Cardiac muscle cell (in vitro differentiated cells and primary cell): ENCODE measurements at regions not wholly inside any gene's neighbourhood (a gene's known extent, or its start where the extent isn't known, plus 50 kb on each side); places are given as distances from the start of the nearest gene placed in this dataset.
"Not testable (repeated sequence)": the region's sequence is repeated elsewhere in the genome, so short reads cannot be mapped to it uniquely, and the experiment has no call there.

Experiments
- DNase-seq, 2 donors: peaks; one replicate each; pipeline versions ENCODE4 v3.0.0 to v3.0.0-alpha.2; 2010 to 2017; ENCODE audit warnings: low read depth in 1 of 2, low spot score in 1 of 2
- H3K27ac ChIP-seq: fragments of 200-600 bp; sonication (generic); 2 replicates; pipeline ENCODE4 v1.5.1; 2016
- H3K27me3 ChIP-seq: fragments of 200-600 bp; sonication (generic); 2 replicates; pipeline ENCODE4 v1.6.0; 2016; ENCODE audit warnings: control low read depth
- H3K36me3 ChIP-seq: fragments of 200-600 bp; sonication (generic); 2 replicates; pipeline ENCODE4 v1.5.1; 2016; ENCODE audit warnings: control low read depth
- H3K4me1 ChIP-seq: fragments of 200-600 bp; sonication (generic); 2 replicates; pipeline ENCODE4 v1.8.1; 2017; ENCODE audit warnings: low read depth, mild to moderate bottlenecking, mixed run types
- H3K4me3 ChIP-seq: fragments of 200-600 bp; sonication (generic); 2 replicates; pipeline ENCODE4 v1.5.1; 2016; ENCODE audit warnings: mild to moderate bottlenecking
- H3K9me3 ChIP-seq: fragments of 200-600 bp; sonication (generic); 2 replicates; pipeline ENCODE4 v1.5.1; 2017; ENCODE audit warnings: low read depth, mild to moderate bottlenecking, control low read depth
- CTCF ChIP-seq: IDR thresholded peaks from 2 replicates; pipeline ENCODE4 v1.5.1; 2012; ENCODE audit warnings: low read depth, mild to moderate bottlenecking, low read length

- no peaks in the 10 kb centered on the region for H3K36me3 ChIP-seq
- H3K4me3 ChIP-seq = no peak overlapping the region
- no peaks in the 10 kb centered on the region for H3K27me3 ChIP-seq
- TF ChIP-seq CTCF = no peak
- no peaks in the 10 kb centered on the region for H3K9me3 ChIP-seq
- no peak for DNase-seq
- no peaks in the 10 kb centered on the region for H3K4me1 ChIP-seq
- no peak overlapping the region for H3K27ac ChIP-seq
These were observed 743.5 kb downstream of the DNAH5 start for GRCh38 chr5:13201022-13201421.

- not testable (repeated sequence) for H3K4me1 ChIP-seq, H3K4me3 ChIP-seq, DNase-seq, H3K27me3 ChIP-seq, H3K9me3 ChIP-seq, H3K36me3 ChIP-seq, H3K27ac ChIP-seq
These were observed 746.3 kb downstream of the DNAH5 start for GRCh38 chr5:13198226-13198625.

- no peak for DNase-seq
- no peaks in the 10 kb centered on the region for H3K9me3 ChIP-seq
These were observed 755.0 kb downstream of the DNAH5 start for GRCh38 chr5:13189532-13189931.

GRCh38 chr5:13188371-13188770 is 756.1 kb downstream of the DNAH5 start:
- Histone ChIP-seq H3K27me3 (no peaks in the 10 kb centered on the region), H3K9me3 (no peaks in the 10 kb centered on the region), H3K36me3 (no peaks in the 10 kb centered on the region), H3K4me1 (no peaks in the 10 kb centered on the region), H3K4me3 (no peak overlapping the region), H3K27ac (no peak overlapping the region)
- no peak for TF ChIP-seq CTCF
- DNase-seq = no peak

More at GRCh38 chr5:13189532-13189931, 755.0 kb downstream of the DNAH5 start:
- H3K36me3 ChIP-seq = no peaks in the 10 kb centered on the region
- no peaks in the 10 kb centered on the region for H3K4me1 ChIP-seq
- no peak overlapping the region for H3K27ac ChIP-seq
- H3K27me3 ChIP-seq = no peaks in the 10 kb centered on the region
- TF ChIP-seq CTCF = no peak
- no peak overlapping the region for H3K4me3 ChIP-seq

- no peak overlapping the region for H3K27ac ChIP-seq
These were observed 757.3 kb downstream of the DNAH5 start for GRCh38 chr5:13187186-13187585.

GRCh38 chr5:13186177-13186576 is 758.3 kb downstream of the DNAH5 start:
- H3K36me3 ChIP-seq = no peaks in the 10 kb centered on the region
- no peak overlapping the region for H3K4me3 ChIP-seq
- no peaks in the 10 kb centered on the region for H3K27me3 ChIP-seq
- no peak overlapping the region for H3K27ac ChIP-seq
- no peak for TF ChIP-seq CTCF
- no peak for DNase-seq
- no peaks in the 10 kb centered on the region for H3K4me1 ChIP-seq
- no peaks in the 10 kb centered on the region for H3K9me3 ChIP-seq

More at GRCh38 chr5:13187186-13187585, 757.3 kb downstream of the DNAH5 start:
- Histone ChIP-seq H3K4me1 (no peaks in the 10 kb centered on the region), H3K36me3 (no peaks in the 10 kb centered on the region), H3K27me3 (no peaks in the 10 kb centered on the region), H3K4me3 (no peak overlapping the region), H3K9me3 (no peaks in the 10 kb centered on the region)
- TF ChIP-seq CTCF = no peak
- DNase-seq = no peak
